EL (cell line): ENCODE measurements at regions not wholly inside any gene's neighbourhood (a gene's known extent, or its start where the extent isn't known, plus 50 kb on each side); places are given as distances from the start of the nearest gene placed in this dataset.

ENCODE experiments used
- DNase-seq: peaks from one replicate; pipeline ENCODE4 v3.0.0-alpha.2; 2016

- no peak for DNase-seq
Measured at GRCh38 chr5:35477911-35478310, 139.8 kb upstream of the SPEF2 start.

- DNase-seq: no peak
Measured at GRCh38 chr5:35477321-35477720, 140.3 kb upstream of the SPEF2 start.

GRCh38 chr5:35476797-35477196, 140.9 kb upstream of the SPEF2 start:
- no peak for DNase-seq

GRCh38 chr5:35476036-35476435, 141.6 kb upstream of the SPEF2 start:
- no peak for DNase-seq

GRCh38 chr5:35473589-35473988, 144.1 kb upstream of the SPEF2 start:
- no peak for DNase-seq

- DNase-seq: peak; percentile 63
Measured at GRCh38 chr5:35470866-35471265, 146.8 kb upstream of the SPEF2 start.

GRCh38 chr5:35468811-35469210, 148.9 kb upstream of the SPEF2 start:
- DNase-seq: no peak

GRCh38 chr5:35466746-35467145, 150.9 kb upstream of the SPEF2 start:
- no peak for DNase-seq

- DNase-seq: no peak
Measured at GRCh38 chr5:35464757-35465156, 152.9 kb upstream of the SPEF2 start.

GRCh38 chr5:35461530-35461929, 156.1 kb upstream of the SPEF2 start:
- peak; percentile 41 for DNase-seq

- DNase-seq: no peak
Measured at GRCh38 chr5:35458824-35459207, 158.8 kb upstream of the SPEF2 start.

GRCh38 chr5:35457912-35458823, 159.5 kb upstream of the SPEF2 start:
- no peak for DNase-seq

GRCh38 chr5:35456506-35456905, 161.2 kb upstream of the SPEF2 start:
- no peak for DNase-seq

- DNase-seq: peak; percentile 65
Measured at GRCh38 chr5:35454011-35454525, 163.6 kb upstream of the SPEF2 start.

GRCh38 chr5:35443803-35444595, 173.7 kb upstream of the SPEF2 start:
- peak; percentile 19 for DNase-seq

GRCh38 chr5:35442885-35443639, 174.6 kb upstream of the SPEF2 start:
- DNase-seq: peak; percentile 60

- DNase-seq: no peak
Measured at GRCh38 chr5:35440409-35440808, 177.3 kb upstream of the SPEF2 start.

- peak; percentile 33 for DNase-seq
Measured at GRCh38 chr5:35438786-35439185, 178.9 kb upstream of the SPEF2 start.

GRCh38 chr5:35438288-35438687, 179.4 kb upstream of the SPEF2 start:
- no peak for DNase-seq

GRCh38 chr5:35436400-35437057, 181.1 kb upstream of the SPEF2 start:
- peak; percentile 41 for DNase-seq

- no peak for DNase-seq
Measured at GRCh38 chr5:35430381-35431162, 187.1 kb upstream of the SPEF2 start.

- DNase-seq: no peak
Measured at GRCh38 chr5:35420200-35420599, 189.9 kb upstream of the PRLR start.
